GM06990 (cell line): ENCODE measurements at regions not wholly inside any gene's neighbourhood (a gene's known extent, or its start where the extent isn't known, plus 50 kb on each side); places are given as distances from the start of the nearest gene placed in this dataset.

Experiments used
- DNase-seq: peaks from one replicate; pipeline ENCODE4 v3.0.0-alpha.2; 2011; ENCODE audit not compliant: insufficient read length; ENCODE audit errors: extremely low read depth
- H3K27me3 ChIP-seq: replicated peaks from 2 replicates; pipeline ENCODE4 v1.6.0; 2011; ENCODE audit warnings: low read length; ENCODE audit not compliant: control insufficient read depth, insufficient read depth
- H3K36me3 ChIP-seq: 2 replicates; pipeline ENCODE4 v1.5.1; 2011; ENCODE audit warnings: low read length; ENCODE audit not compliant: control insufficient read depth, insufficient read depth
- H3K4me3 ChIP-seq: replicated peaks from 2 replicates; pipeline ENCODE4 v1.5.1; 2011; ENCODE audit warnings: low read depth, mild to moderate bottlenecking, control low read depth, low read length
- CTCF ChIP-seq: IDR thresholded peaks from 2 replicates; pipeline ENCODE4 v1.5.1; 2011; ENCODE audit warnings: low read length, control low read depth, mild to moderate bottlenecking, inconsistent platforms; ENCODE audit not compliant: insufficient read depth, poor library complexity, severe bottlenecking

- no peak for TF ChIP-seq CTCF
- H3K27me3 ChIP-seq = no peaks in the 10 kb centered on the region
- H3K4me3 ChIP-seq = no peak overlapping the region
- H3K36me3 ChIP-seq = no peaks in the 10 kb centered on the region
- no peak for DNase-seq
These were observed 399.4 kb upstream of the NUDT12 start for GRCh38 chr5:103962023-103962422.

- TF ChIP-seq CTCF = no peak
These were observed 391.2 kb upstream of the NUDT12 start for GRCh38 chr5:103953601-103954382.

GRCh38 chr5:103951776-103952175 is 389.2 kb upstream of the NUDT12 start:
- no peak for DNase-seq
- no peaks in the 10 kb centered on the region for H3K36me3 ChIP-seq
- no peak for TF ChIP-seq CTCF
- H3K27me3 ChIP-seq = no peaks in the 10 kb centered on the region
- no peak overlapping the region for H3K4me3 ChIP-seq

More at GRCh38 chr5:103953601-103954382, 391.2 kb upstream of the NUDT12 start:
- no peaks in the 10 kb centered on the region for H3K36me3 ChIP-seq
- no peaks in the 10 kb centered on the region for H3K27me3 ChIP-seq
- DNase-seq = no peak
- H3K4me3 ChIP-seq = no peak overlapping the region

GRCh38 chr5:103943230-103943629 is 380.6 kb upstream of the NUDT12 start:
- no peaks in the 10 kb centered on the region for H3K36me3 ChIP-seq
- TF ChIP-seq CTCF = no peak
- no peaks in the 10 kb centered on the region for H3K27me3 ChIP-seq
- DNase-seq = no peak
- no peak overlapping the region for H3K4me3 ChIP-seq

GRCh38 chr5:103942587-103943186 is 380.1 kb upstream of the NUDT12 start:
- Histone ChIP-seq H3K27me3 (no peaks in the 10 kb centered on the region), H3K4me3 (no peak overlapping the region), H3K36me3 (no peaks in the 10 kb centered on the region)
- no peak for TF ChIP-seq CTCF
- DNase-seq = no peak
